ENCODE measurements at regions not wholly inside any gene's neighbourhood (a gene's known extent, or its start where the extent isn't known, plus 50 kb on each side); places are given as distances from the start of the nearest gene placed in this dataset.
"Not testable (repeated sequence)": the region's sequence is repeated elsewhere in the genome, so short reads cannot be mapped to it uniquely, and the experiment has no call there.

- Histone ChIP-seq H3K4me2 (no peak overlapping the region), H3K27me3 (no peaks in the 10 kb centered on the region), H3K27ac (no peak overlapping the region), H3K9me3 (ENCODE audit: low read depth) (no peaks in the 10 kb centered on the region), H2AFZ (no peak overlapping the region), H3K9me2 (replicated peaks; ENCODE audit: insufficient read depth) (no peaks in the 10 kb centered on the region), H3K79me2 (no peaks in the 10 kb centered on the region), H3K36me3 (replicated peaks; ENCODE audit: insufficient read depth, low read depth) (no peaks in the 10 kb centered on the region), H3K4me3 (no peak overlapping the region), H3K4me1 (ENCODE audit: insufficient read depth) (peaks cover 6% of the 10 kb centered on the region), H4K20me1 (ENCODE audit: insufficient read depth, poor library complexity, severe bottlenecking) (no peaks in the 10 kb centered on the region)
- no peak for DNase-seq (ENCODE audit: low spot score)
- WGBS (ENCODE audit: low lambda C conversion rate, missing lambda C conversion rate) = 77% methylated on average over 5 of the region's 5 CpGs
- TF ChIP-seq EZH2 (IDR thresholded peaks at IDR 0.05; ENCODE audit: borderline replicate concordance) = no peak
- TF ChIP-seq CTCF (IDR thresholded peaks at IDR 0.05; ENCODE audit: poor library complexity) = no peak
- TF ChIP-seq EZH2phosphoT487 (IDR thresholded peaks at IDR 0.05; ENCODE audit: low read depth, severe bottlenecking, unreplicated experiment) = no peak
Observed at GRCh38 chr3:63719796-63720445, 67.4 kb downstream of the SNTN start.

GRCh38 chr3:63720951-63721350, 68.5 kb downstream of the SNTN start:
- WGBS (ENCODE audit: low lambda C conversion rate, missing lambda C conversion rate) = 82% methylated on average over 1 of the region's 1 CpG
- not testable (repeated sequence) for H3K9me2 ChIP-seq (replicated peaks; ENCODE audit: insufficient read depth); H3K27ac ChIP-seq; H3K4me3 ChIP-seq; H3K79me2 ChIP-seq; H3K4me1 ChIP-seq (ENCODE audit: insufficient read depth); DNase-seq (ENCODE audit: low spot score); H3K27me3 ChIP-seq; H3K9me3 ChIP-seq (ENCODE audit: low read depth); H4K20me1 ChIP-seq (ENCODE audit: insufficient read depth, poor library complexity, severe bottlenecking); H3K36me3 ChIP-seq (replicated peaks; ENCODE audit: insufficient read depth, low read depth); H3K4me2 ChIP-seq; H2AFZ ChIP-seq

- H3K79me2 ChIP-seq = no peaks in the 10 kb centered on the region
- no peaks in the 10 kb centered on the region for H3K27me3 ChIP-seq
- peak; percentile 9 for DNase-seq (ENCODE audit: low spot score)
- H3K9me2 ChIP-seq (replicated peaks; ENCODE audit: insufficient read depth) = no peaks in the 10 kb centered on the region
- H3K4me1 ChIP-seq (ENCODE audit: insufficient read depth) = peaks cover 6% of the 10 kb centered on the region
- no peak overlapping the region for H3K4me3 ChIP-seq
- H3K4me2 ChIP-seq = no peak overlapping the region
- H3K27ac ChIP-seq = no peak overlapping the region
- 30% methylated on average over 3 of the region's 3 CpGs for whole genome bisulfite sequencing (ENCODE audit: low lambda C conversion rate, missing lambda C conversion rate)
- H4K20me1 ChIP-seq (ENCODE audit: insufficient read depth, poor library complexity, severe bottlenecking) = no peaks in the 10 kb centered on the region
- TF ChIP-seq CTCF (IDR thresholded peaks at IDR 0.05; ENCODE audit: poor library complexity) (no peak), EZH2 (IDR thresholded peaks at IDR 0.05; ENCODE audit: borderline replicate concordance) (no peak), EZH2phosphoT487 (IDR thresholded peaks at IDR 0.05; ENCODE audit: low read depth, severe bottlenecking, unreplicated experiment) (no peak)
- H2AFZ ChIP-seq = no peak overlapping the region
- H3K9me3 ChIP-seq (ENCODE audit: low read depth) = no peaks in the 10 kb centered on the region
- no peaks in the 10 kb centered on the region for H3K36me3 ChIP-seq (replicated peaks; ENCODE audit: insufficient read depth, low read depth)
Observed at GRCh38 chr3:63724987-63725386, 72.5 kb downstream of the SNTN start.

- DNase-seq (ENCODE audit: low spot score) = no peak
- peaks cover 6% of the 10 kb centered on the region for H3K4me1 ChIP-seq (ENCODE audit: insufficient read depth)
- WGBS (ENCODE audit: low lambda C conversion rate, missing lambda C conversion rate) = 97% methylated on average over 4 of the region's 4 CpGs
- TF ChIP-seq EZH2 (IDR thresholded peaks at IDR 0.05; ENCODE audit: borderline replicate concordance) (no peak), EZH2phosphoT487 (IDR thresholded peaks at IDR 0.05; ENCODE audit: low read depth, severe bottlenecking, unreplicated experiment) (no peak), CTCF (IDR thresholded peaks at IDR 0.05; ENCODE audit: poor library complexity) (no peak)
- H3K4me2 ChIP-seq = no peak overlapping the region
- no peaks in the 10 kb centered on the region for H4K20me1 ChIP-seq (ENCODE audit: insufficient read depth, poor library complexity, severe bottlenecking)
- no peak overlapping the region for H3K27ac ChIP-seq
- H3K9me2 ChIP-seq (replicated peaks; ENCODE audit: insufficient read depth) = no peaks in the 10 kb centered on the region
- H3K4me3 ChIP-seq = no peak overlapping the region
- H3K79me2 ChIP-seq = no peaks in the 10 kb centered on the region
- H3K27me3 ChIP-seq = no peaks in the 10 kb centered on the region
- H3K36me3 ChIP-seq (replicated peaks; ENCODE audit: insufficient read depth, low read depth) = no peaks in the 10 kb centered on the region
- no peaks in the 10 kb centered on the region for H3K9me3 ChIP-seq (ENCODE audit: low read depth)
- no peak overlapping the region for H2AFZ ChIP-seq
Observed at GRCh38 chr3:63726656-63727055, 74.2 kb downstream of the SNTN start.

Measured in hepatocyte (in vitro differentiated cells).